HEK293T (cell line): ENCODE measurements at regions not wholly inside any gene's neighbourhood (a gene's known extent, or its start where the extent isn't known, plus 50 kb on each side); places are given as distances from the start of the nearest gene placed in this dataset.

Source experiments
- ARNT ChIP-seq: fragments of 450-650 bp; IDR thresholded peaks from 2 replicates; pipeline ENCODE4 v1.6.1; 2017; ENCODE audit warnings: mild to moderate bottlenecking
- BHLHE40 ChIP-seq: fragments of 450-650 bp; IDR thresholded peaks from 2 replicates; pipeline ENCODE4 v1.6.1; 2016; ENCODE audit warnings: mild to moderate bottlenecking, moderate library complexity, borderline replicate concordance
- FOXA1 ChIP-seq: fragments of 450-650 bp; IDR thresholded peaks from 2 replicates; pipeline ENCODE4 v1.6.1; 2016; ENCODE audit warnings: mild to moderate bottlenecking
- FOXM1 ChIP-seq: fragments of 450-650 bp; IDR thresholded peaks from 2 replicates; pipeline ENCODE4 v1.6.1; 2017; ENCODE audit warnings: mild to moderate bottlenecking, borderline replicate concordance
- HDGF ChIP-seq: fragments of 450-650 bp; IDR thresholded peaks from 2 replicates; pipeline ENCODE4 v1.6.1; 2017; ENCODE audit warnings: antibody characterized with exemption, borderline replicate concordance
- L3MBTL2 ChIP-seq: fragments of 450-650 bp; conservative IDR thresholded peaks from 2 replicates; pipeline ENCODE4 v1.6.1; 2016; ENCODE audit warnings: mild to moderate bottlenecking
- LEF1 ChIP-seq: fragments of 450-650 bp; IDR thresholded peaks from 2 replicates; pipeline ENCODE4 v1.6.1; 2017; ENCODE audit warnings: mild to moderate bottlenecking, borderline replicate concordance
- NFRKB ChIP-seq: fragments of 450-650 bp; IDR thresholded peaks from 2 replicates; pipeline ENCODE4 v1.6.1; 2016; ENCODE audit warnings: mild to moderate bottlenecking, moderate library complexity
- PKNOX1 ChIP-seq: fragments of 450-650 bp; IDR thresholded peaks from 2 replicates; pipeline ENCODE4 v1.6.1; 2016
- SP1 ChIP-seq: fragments of 450-650 bp; IDR thresholded peaks from 2 replicates; pipeline ENCODE4 v1.6.1; 2017
- SUZ12 ChIP-seq: fragments of 450-650 bp; IDR thresholded peaks from 2 replicates; pipeline ENCODE4 v1.6.1; 2016; ENCODE audit warnings: mild to moderate bottlenecking
- TARDBP ChIP-seq: fragments of 450-650 bp; IDR thresholded peaks from 2 replicates; pipeline ENCODE4 v1.6.1; 2016
- ZNF384 ChIP-seq: fragments of 450-650 bp; IDR thresholded peaks from 2 replicates; pipeline ENCODE4 v1.6.1; 2016

- TF ChIP-seq FOXM1 (no peak), ZNF384 (no peak), PKNOX1 (no peak), ARNT (no peak), NFRKB (no peak), L3MBTL2 (no peak), HDGF (no peak), FOXA1 (no peak), TARDBP (no peak), SUZ12 (no peak), BHLHE40 (no peak), LEF1 (no peak), SP1 (no peak)
These were observed 256.5 kb downstream of the NSG2 start for GRCh38 chr5:174301848-174302625.
